ENCODE measurements at regions not wholly inside any gene's neighbourhood (a gene's known extent, or its start where the extent isn't known, plus 50 kb on each side); places are given as distances from the start of the nearest gene placed in this dataset.

- Histone ChIP-seq H3K36me3 (no peaks in the 10 kb centered on the region), H3K27ac (no peak overlapping the region), H3K27me3 (peaks cover 4% of the 10 kb centered on the region), H3K4me1 (peaks cover 0 to 9% (median 0%) of the 10 kb centered on the region in 3 donors), H3K9me3 (no peaks in the 10 kb centered on the region), H3K4me3 (no peak overlapping the region)
- no peak for TF ChIP-seq POLR2AphosphoS5 (IDR thresholded peaks at IDR 0.05)
- no peak for TF ChIP-seq CTCF (IDR thresholded peaks at IDR 0.05)
- no peak for TF ChIP-seq POLR2A (IDR thresholded peaks at IDR 0.05)
- TF ChIP-seq EP300 (IDR thresholded peaks at IDR 0.05) = no peak
- ATAC-seq = no peak
- WGBS, 2 donors (ENCODE audit: low coverage in 1 of 2) = 78% methylated on average over 3 of the region's 8 CpGs; no CpG with 5 or more reads in 1 of the 2 donors
Measured at GRCh38 chr6:1238040-1238439, 73.9 kb upstream of the FOXQ1 start.

GRCh38 chr6:1237636-1238035, 74.3 kb upstream of the FOXQ1 start:
- Histone ChIP-seq H3K36me3 (no peaks in the 10 kb centered on the region), H3K27me3 (peaks cover 4% of the 10 kb centered on the region), H3K4me1 (peaks cover 0 to 5% (median 0%) of the 10 kb centered on the region in 3 donors), H3K4me3 (no peak overlapping the region), H3K9me3 (no peaks in the 10 kb centered on the region), H3K27ac (no peak overlapping the region)
- ATAC-seq = no peak
- no peak for TF ChIP-seq POLR2AphosphoS5 (IDR thresholded peaks at IDR 0.05)
- no peak for TF ChIP-seq EP300 (IDR thresholded peaks at IDR 0.05)
- TF ChIP-seq POLR2A (IDR thresholded peaks at IDR 0.05) = no peak
- no peak for TF ChIP-seq CTCF (IDR thresholded peaks at IDR 0.05)
- WGBS, 2 donors (ENCODE audit: low coverage in 1 of 2) = 94 to 95% methylated on average over 7 to 12 of the region's 15 CpGs

- peaks cover 4% of the 10 kb centered on the region for H3K27me3 ChIP-seq
- H3K9me3 ChIP-seq = no peaks in the 10 kb centered on the region
- H3K36me3 ChIP-seq = no peaks in the 10 kb centered on the region
- no peak overlapping the region for H3K4me3 ChIP-seq
- H3K4me1 ChIP-seq = no peaks in the 10 kb centered on the region
- ATAC-seq = no peak
- 100% methylated on average over 1 of the region's 6 CpGs; no CpG with 5 or more reads in 1 of the 2 donors for WGBS, 2 donors (ENCODE audit: low coverage in 1 of 2)
- no peak for TF ChIP-seq EP300 (IDR thresholded peaks at IDR 0.05)
- TF ChIP-seq POLR2A (IDR thresholded peaks at IDR 0.05) = no peak
- no peak for TF ChIP-seq CTCF (IDR thresholded peaks at IDR 0.05)
- TF ChIP-seq POLR2AphosphoS5 (IDR thresholded peaks at IDR 0.05) = no peak
- H3K27ac ChIP-seq = no peak overlapping the region
Measured at GRCh38 chr6:1235825-1236224, 76.1 kb upstream of the FOXQ1 start.

- Histone ChIP-seq H3K4me3 (no peak overlapping the region), H3K9me3 (no peaks in the 10 kb centered on the region), H3K27ac (no peak overlapping the region), H3K4me1 (no peaks in the 10 kb centered on the region), H3K36me3 (no peaks in the 10 kb centered on the region), H3K27me3 (peaks cover 4% of the 10 kb centered on the region)
- no peak for TF ChIP-seq EP300 (IDR thresholded peaks at IDR 0.05)
- TF ChIP-seq POLR2AphosphoS5 (IDR thresholded peaks at IDR 0.05) = no peak
- no peak for TF ChIP-seq CTCF (IDR thresholded peaks at IDR 0.05)
- TF ChIP-seq POLR2A (IDR thresholded peaks at IDR 0.05) = no peak
- WGBS, 2 donors (ENCODE audit: low coverage in 1 of 2) = 85 to 100% methylated on average over 2 to 11 of the region's 11 CpGs
- no peak for ATAC-seq
Measured at GRCh38 chr6:1233924-1234323, 78.0 kb upstream of the FOXQ1 start.

- no peaks in the 10 kb centered on the region for H3K9me3 ChIP-seq
- no peaks in the 10 kb centered on the region for H3K4me1 ChIP-seq
- ATAC-seq = no peak
- H3K36me3 ChIP-seq = no peaks in the 10 kb centered on the region
- 88% methylated on average over 1 of the region's 3 CpGs; no CpG with 5 or more reads in 1 of the 2 donors for WGBS, 2 donors (ENCODE audit: low coverage in 1 of 2)
- H3K4me3 ChIP-seq = no peak overlapping the region
- no peak overlapping the region for H3K27ac ChIP-seq
- TF ChIP-seq POLR2AphosphoS5 (IDR thresholded peaks at IDR 0.05) (no peak), CTCF (IDR thresholded peaks at IDR 0.05) (no peak), POLR2A (IDR thresholded peaks at IDR 0.05) (no peak), EP300 (IDR thresholded peaks at IDR 0.05) (no peak)
- H3K27me3 ChIP-seq = peaks cover 2% of the 10 kb centered on the region
Measured at GRCh38 chr6:1232578-1232977, 79.3 kb upstream of the FOXQ1 start.
